ENCODE measurements at regions not wholly inside any gene's neighbourhood (a gene's known extent, or its start where the extent isn't known, plus 50 kb on each side); places are given as distances from the start of the nearest gene placed in this dataset.

DNA sequence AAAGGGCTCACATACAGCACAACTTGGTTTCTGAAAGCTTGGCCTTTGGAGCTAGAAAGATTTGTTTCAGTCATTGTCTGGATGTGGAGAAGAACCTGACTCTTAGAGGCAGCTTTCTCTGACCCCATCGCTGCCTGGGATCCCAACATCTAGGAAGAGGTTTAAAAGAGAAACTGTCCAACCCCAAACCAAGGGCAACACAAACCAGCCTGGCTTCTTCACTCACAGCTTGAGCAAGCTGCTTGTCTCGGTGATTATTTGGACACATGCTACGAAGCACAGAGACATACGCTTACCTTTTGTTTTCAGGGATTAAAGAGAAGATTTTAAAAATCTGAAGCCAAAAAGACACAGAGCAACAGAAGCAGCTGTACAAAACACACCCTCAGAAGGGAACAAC, 109.8 kb downstream of the ETS2 start:
- Histone ChIP-seq H3K9me3 (ENCODE audit: control insufficient read depth, insufficient read depth, low read depth, low read length) (no peaks in the 10 kb centered on the region), H3K4me1 (ENCODE audit: control insufficient read depth, insufficient read depth, low read length) (no peaks in the 10 kb centered on the region; the same call in 1 of the 2 replicates), H3K4me3 (ENCODE audit: low read depth, low read length) (no peak overlapping the region), H3K27ac (ENCODE audit: extremely low read depth, low read depth, low read length) (no peak overlapping the region), H3K36me3 (ENCODE audit: control insufficient read depth in 2 of 2, insufficient read depth in 1 of 2, low read length in 2 of 2) (no peaks in the 10 kb centered on the region)
- no peak for TF ChIP-seq ZNF600 (tag by site-specific recombination; IDR thresholded peaks at IDR 0.05)
- no peak for TF ChIP-seq ZNF19 (tag by site-specific recombination; IDR thresholded peaks at IDR 0.05; ENCODE audit: low read depth)
- TF ChIP-seq ZNF146 (tag by site-specific recombination; IDR thresholded peaks at IDR 0.05), result no peak
- no peak for TF ChIP-seq WT1 (tag by site-specific recombination; IDR thresholded peaks at IDR 0.05)
- no peak for TF ChIP-seq ZNF138 (tag by site-specific recombination; IDR thresholded peaks at IDR 0.05; ENCODE audit: borderline replicate concordance)
- TF ChIP-seq ZNF341 (tag by site-specific recombination; IDR thresholded peaks at IDR 0.05; ENCODE audit: low read depth), result no peak
- no peak for TF ChIP-seq ZNF366 (tag by site-specific recombination; conservative IDR thresholded peaks at IDR 0.05)
- no peak for TF ChIP-seq ZNF404 (tag by site-specific recombination; IDR thresholded peaks at IDR 0.05)
- TF ChIP-seq ZNF157 (tag by site-specific recombination; IDR thresholded peaks at IDR 0.05), result no peak
- TF ChIP-seq EGR2 (tag by site-specific recombination; IDR thresholded peaks at IDR 0.05; ENCODE audit: low read depth), result no peak
- no peak for TF ChIP-seq ZNF76 (tag by site-specific recombination; IDR thresholded peaks at IDR 0.05; ENCODE audit: borderline replicate concordance, low read depth)
- TF ChIP-seq, protein P1, sequence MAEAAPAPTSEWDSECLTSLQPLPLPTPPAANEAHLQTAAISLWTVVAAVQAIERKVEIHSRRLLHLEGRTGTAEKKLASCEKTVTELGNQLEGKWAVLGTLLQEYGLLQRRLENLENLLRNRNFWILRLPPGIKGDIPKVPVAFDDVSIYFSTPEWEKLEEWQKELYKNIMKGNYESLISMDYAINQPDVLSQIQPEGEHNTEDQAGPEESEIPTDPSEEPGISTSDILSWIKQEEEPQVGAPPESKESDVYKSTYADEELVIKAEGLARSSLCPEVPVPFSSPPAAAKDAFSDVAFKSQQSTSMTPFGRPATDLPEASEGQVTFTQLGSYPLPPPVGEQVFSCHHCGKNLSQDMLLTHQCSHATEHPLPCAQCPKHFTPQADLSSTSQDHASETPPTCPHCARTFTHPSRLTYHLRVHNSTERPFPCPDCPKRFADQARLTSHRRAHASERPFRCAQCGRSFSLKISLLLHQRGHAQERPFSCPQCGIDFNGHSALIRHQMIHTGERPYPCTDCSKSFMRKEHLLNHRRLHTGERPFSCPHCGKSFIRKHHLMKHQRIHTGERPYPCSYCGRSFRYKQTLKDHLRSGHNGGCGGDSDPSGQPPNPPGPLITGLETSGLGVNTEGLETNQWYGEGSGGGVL (tag by site-specific recombination; IDR thresholded peaks at IDR 0.05), result no peak
- TF ChIP-seq ZNF133 (tag by site-specific recombination; IDR thresholded peaks at IDR 0.05), result no peak
- no peak for TF ChIP-seq ZNF843 (tag by site-specific recombination; IDR thresholded peaks at IDR 0.05)
- TF ChIP-seq ZNF521 (tag by site-specific recombination; IDR thresholded peaks at IDR 0.05), result no peak
- TF ChIP-seq ZNF544 (tag by site-specific recombination; IDR thresholded peaks at IDR 0.05), result no peak
- TF ChIP-seq ZNF280D (tag by site-specific recombination; IDR thresholded peaks at IDR 0.05), result no peak
- TF ChIP-seq ZNF26 (tag by site-specific recombination; IDR thresholded peaks at IDR 0.05), result no peak
- POLR2A ChIA-PET, result no interaction called here
- CTCF ChIA-PET, result interaction anchor here (0.5 to 1.0 kb wide), 2 partner anchors 10 to 27 kb away, joined by 3 read pairs; no protein-coding TSS in a partner anchor

DNA sequence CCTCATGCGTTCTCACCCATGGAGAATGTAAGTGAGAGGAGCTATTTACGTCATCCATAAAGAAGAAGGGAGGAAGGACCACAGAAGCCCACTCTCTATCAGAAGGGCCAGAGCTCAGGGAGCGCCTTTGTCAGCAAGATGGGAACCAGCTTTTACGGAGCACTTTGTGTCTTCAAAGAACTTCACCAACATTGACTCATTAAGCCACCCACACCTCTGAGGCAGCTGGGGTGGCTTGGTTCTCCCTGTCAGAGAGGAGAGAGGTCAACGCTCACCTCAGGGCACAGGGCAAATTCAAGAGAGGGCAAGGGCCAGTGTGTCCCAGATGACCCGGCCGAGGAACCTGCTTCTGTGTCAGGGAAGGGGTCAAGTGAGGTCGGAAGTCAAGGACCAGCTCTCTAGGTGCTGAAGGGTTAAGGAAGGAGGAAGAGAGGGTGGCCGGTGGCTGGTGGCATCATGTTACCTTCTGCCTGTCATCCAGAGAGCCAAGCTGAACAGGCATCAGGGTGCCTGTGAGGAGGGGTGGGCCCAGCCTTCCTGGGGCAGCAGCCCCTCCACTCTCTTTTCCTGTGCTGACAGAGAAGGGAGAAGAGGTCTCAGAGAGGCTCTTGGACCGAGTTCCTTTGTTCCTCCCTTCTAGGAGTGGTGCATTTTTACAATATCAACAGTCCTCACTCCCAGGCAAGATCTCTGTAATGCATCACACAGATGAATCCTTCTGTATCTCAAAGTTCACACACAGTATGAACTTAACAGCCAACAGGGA, 109.0 kb downstream of the ETS2 start:
- Histone ChIP-seq H3K4me3 (ENCODE audit: low read depth, low read length) (no peak overlapping the region), H3K36me3 (ENCODE audit: control insufficient read depth in 2 of 2, insufficient read depth in 1 of 2, low read length in 2 of 2) (no peaks in the 10 kb centered on the region), H3K27ac (ENCODE audit: extremely low read depth, low read depth, low read length) (no peak overlapping the region), H3K9me3 (ENCODE audit: control insufficient read depth, insufficient read depth, low read depth, low read length) (no peaks in the 10 kb centered on the region), H3K4me1 (ENCODE audit: control insufficient read depth, insufficient read depth, low read length) (no peaks in the 10 kb centered on the region; the same call in 1 of the 2 replicates)
- CTCF ChIA-PET, result interaction anchor here (0.5 to 1.0 kb wide), 4 partner anchors 8 to 600 kb away, joined by 3 to 5 read pairs (median 3); no protein-coding TSS in a partner anchor
- POLR2A ChIA-PET, result no interaction called here
- 0 out of 2 replicates have a peak, but pooled peaks have one; percentile 46 for TF ChIP-seq ZNF692 (tag by site-specific recombination; IDR thresholded peaks at IDR 0.05)
- TF ChIP-seq ZNF350 (tag by site-specific recombination; IDR thresholded peaks at IDR 0.05), result no peak
- TF ChIP-seq, protein P2, sequence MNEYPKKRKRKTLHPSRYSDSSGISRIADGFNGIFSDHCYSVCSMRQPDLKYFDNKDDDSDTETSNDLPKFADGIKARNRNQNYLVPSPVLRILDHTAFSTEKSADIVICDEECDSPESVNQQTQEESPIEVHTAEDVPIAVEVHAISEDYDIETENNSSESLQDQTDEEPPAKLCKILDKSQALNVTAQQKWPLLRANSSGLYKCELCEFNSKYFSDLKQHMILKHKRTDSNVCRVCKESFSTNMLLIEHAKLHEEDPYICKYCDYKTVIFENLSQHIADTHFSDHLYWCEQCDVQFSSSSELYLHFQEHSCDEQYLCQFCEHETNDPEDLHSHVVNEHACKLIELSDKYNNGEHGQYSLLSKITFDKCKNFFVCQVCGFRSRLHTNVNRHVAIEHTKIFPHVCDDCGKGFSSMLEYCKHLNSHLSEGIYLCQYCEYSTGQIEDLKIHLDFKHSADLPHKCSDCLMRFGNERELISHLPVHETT (tag by site-specific recombination; IDR thresholded peaks at IDR 0.05), result no peak
- no peak for TF ChIP-seq OVOL3 (tag by site-specific recombination; IDR thresholded peaks at IDR 0.05)
- no peak for TF ChIP-seq ZFP41 (tag by site-specific recombination; IDR thresholded peaks at IDR 0.05; ENCODE audit: borderline replicate concordance)
- TF ChIP-seq ZNF473 (tag by site-specific recombination; IDR thresholded peaks at IDR 0.05), result no peak
- no peak for TF ChIP-seq ZNF747 (tag by site-specific recombination; IDR thresholded peaks at IDR 0.05)
